ENCODE measurements at regions not wholly inside any gene's neighbourhood (a gene's known extent, or its start where the extent isn't known, plus 50 kb on each side); places are given as distances from the start of the nearest gene placed in this dataset.

- DNase-seq: peak; percentile 41
- peak; percentile 87 for ATAC-seq
Observed at GRCh38 chr3:106176734-106177133, 307.9 kb upstream of the CBLB start.

GRCh38 chr3:106182950-106183511 lies 314.2 kb upstream of the CBLB start:
- DNase-seq: no peak
- ATAC-seq: no peak

GRCh38 chr3:106183762-106184391 lies 315.1 kb upstream of the CBLB start:
- ATAC-seq: no peak
- no peak for DNase-seq

GRCh38 chr3:106184540-106185457 lies 316.0 kb upstream of the CBLB start:
- ATAC-seq (peak; percentile 82), DNase-seq (no peak)

- ATAC-seq (peak; percentile 80), DNase-seq (no peak)
Observed at GRCh38 chr3:106185949-106186348, 317.1 kb upstream of the CBLB start.

GRCh38 chr3:106190296-106190695 lies 321.5 kb upstream of the CBLB start:
- DNase-seq: no peak
- ATAC-seq: no peak

GRCh38 chr3:106191211-106191610 lies 322.4 kb upstream of the CBLB start:
- ATAC-seq: no peak
- DNase-seq: no peak

GRCh38 chr3:106191913-106192312 lies 323.1 kb upstream of the CBLB start:
- ATAC-seq (no peak), DNase-seq (no peak)

GRCh38 chr3:106193876-106194275 lies 325.1 kb upstream of the CBLB start:
- no peak for DNase-seq
- ATAC-seq: peak; percentile 32

- DNase-seq (no peak), ATAC-seq (no peak)
Observed at GRCh38 chr3:106194726-106195125, 325.9 kb upstream of the CBLB start.

- ATAC-seq: peak; percentile 23
- no peak for DNase-seq
Observed at GRCh38 chr3:106197532-106198194, 328.9 kb upstream of the CBLB start.

- DNase-seq: no peak
- ATAC-seq: no peak
Observed at GRCh38 chr3:106204160-106204868, 335.5 kb upstream of the CBLB start.

- DNase-seq: no peak
- ATAC-seq: peak; percentile 74
Observed at GRCh38 chr3:106206146-106206545, 337.3 kb upstream of the CBLB start.

GRCh38 chr3:106206613-106207012 lies 337.8 kb upstream of the CBLB start:
- ATAC-seq (peak; percentile 78), DNase-seq (no peak)

- ATAC-seq: no peak
- DNase-seq: no peak
Observed at GRCh38 chr3:106208251-106208650, 339.4 kb upstream of the CBLB start.

GRCh38 chr3:106208967-106209366 lies 340.2 kb upstream of the CBLB start:
- no peak for DNase-seq
- ATAC-seq: no peak

- ATAC-seq: no peak
- DNase-seq: no peak
Observed at GRCh38 chr3:106209482-106209881, 340.7 kb upstream of the CBLB start.

GRCh38 chr3:106210923-106211322 lies 342.1 kb upstream of the CBLB start:
- ATAC-seq: no peak
- DNase-seq: no peak

- ATAC-seq (peak; percentile 29), DNase-seq (no peak)
Observed at GRCh38 chr3:106212665-106213222, 343.9 kb upstream of the CBLB start.

GRCh38 chr3:106213954-106214353 lies 345.1 kb upstream of the CBLB start:
- no peak for DNase-seq
- ATAC-seq: no peak

- DNase-seq (no peak), ATAC-seq (no peak)
Observed at GRCh38 chr3:106214641-106215040, 345.8 kb upstream of the CBLB start.

GRCh38 chr3:106215047-106215446 lies 346.2 kb upstream of the CBLB start:
- ATAC-seq (peak; percentile 98), DNase-seq (peak; percentile 51)
